Epithelial cell of esophagus (primary cell): ENCODE measurements at regions not wholly inside any gene's neighbourhood (a gene's known extent, or its start where the extent isn't known, plus 50 kb on each side); places are given as distances from the start of the nearest gene placed in this dataset.

Source experiments
- DNase-seq: peaks from one replicate; pipeline ENCODE4 v3.0.0; 2010; ENCODE audit warnings: low read depth
- H3K4me3 ChIP-seq: 2 replicates; pipeline ENCODE4 v1.5.1; 2011; ENCODE audit warnings: mild to moderate bottlenecking, low read length, control low read depth
- TF ChIP-seq, protein P1 (sequence below): IDR thresholded peaks from 2 replicates; pipeline ENCODE4 v1.5.1; 2011; ENCODE audit warnings: low read depth, mild to moderate bottlenecking, low read length, control low read depth, inconsistent platforms; ENCODE audit not compliant: insufficient read depth; ENCODE audit errors: missing control alignments

DNA sequence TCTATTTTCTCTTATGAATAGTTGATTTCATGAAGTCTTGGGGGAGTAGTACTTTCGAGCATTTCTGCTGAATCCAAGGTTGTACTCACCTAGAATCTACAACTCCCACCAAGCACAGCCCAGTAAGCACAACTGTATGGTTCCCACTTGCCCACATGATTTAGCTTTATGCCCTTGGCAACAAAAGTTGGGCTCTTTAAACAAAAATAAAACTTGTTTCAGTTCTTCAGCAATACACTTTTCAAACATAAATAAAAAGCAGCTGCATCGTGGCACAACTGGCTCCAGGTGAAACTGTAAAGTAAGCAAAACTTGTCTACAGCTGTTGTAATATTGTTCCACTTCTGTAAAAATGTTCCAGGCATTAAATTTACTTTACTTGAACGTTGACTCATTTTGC, 99.8 kb upstream of the FSIP2 start:
- H3K4me3 ChIP-seq = no peak overlapping the region
- TF ChIP-seq, protein P1, sequence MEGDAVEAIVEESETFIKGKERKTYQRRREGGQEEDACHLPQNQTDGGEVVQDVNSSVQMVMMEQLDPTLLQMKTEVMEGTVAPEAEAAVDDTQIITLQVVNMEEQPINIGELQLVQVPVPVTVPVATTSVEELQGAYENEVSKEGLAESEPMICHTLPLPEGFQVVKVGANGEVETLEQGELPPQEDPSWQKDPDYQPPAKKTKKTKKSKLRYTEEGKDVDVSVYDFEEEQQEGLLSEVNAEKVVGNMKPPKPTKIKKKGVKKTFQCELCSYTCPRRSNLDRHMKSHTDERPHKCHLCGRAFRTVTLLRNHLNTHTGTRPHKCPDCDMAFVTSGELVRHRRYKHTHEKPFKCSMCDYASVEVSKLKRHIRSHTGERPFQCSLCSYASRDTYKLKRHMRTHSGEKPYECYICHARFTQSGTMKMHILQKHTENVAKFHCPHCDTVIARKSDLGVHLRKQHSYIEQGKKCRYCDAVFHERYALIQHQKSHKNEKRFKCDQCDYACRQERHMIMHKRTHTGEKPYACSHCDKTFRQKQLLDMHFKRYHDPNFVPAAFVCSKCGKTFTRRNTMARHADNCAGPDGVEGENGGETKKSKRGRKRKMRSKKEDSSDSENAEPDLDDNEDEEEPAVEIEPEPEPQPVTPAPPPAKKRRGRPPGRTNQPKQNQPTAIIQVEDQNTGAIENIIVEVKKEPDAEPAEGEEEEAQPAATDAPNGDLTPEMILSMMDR = no peak
- no peak for DNase-seq

DNA sequence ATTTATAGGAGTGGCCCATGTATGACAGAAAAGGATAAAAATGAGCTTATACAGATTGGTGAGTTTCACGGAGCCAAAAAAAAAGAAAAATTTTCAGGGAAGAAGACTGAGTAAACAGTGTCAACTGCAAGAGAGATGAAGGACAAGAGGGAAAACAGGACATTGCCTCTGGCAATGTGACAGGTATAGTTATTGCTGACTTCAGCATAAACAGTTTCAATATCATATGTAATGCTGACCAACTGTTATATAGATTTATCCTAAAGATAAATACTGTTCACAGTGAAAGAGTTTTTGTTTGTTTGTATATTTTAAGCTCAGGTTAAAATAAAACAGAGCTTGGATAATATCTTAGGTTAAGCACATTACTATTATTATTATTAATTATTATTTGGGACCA, 98.0 kb upstream of the FSIP2 start:
- no peak for DNase-seq
- TF ChIP-seq, protein P1 = no peak
- no peak overlapping the region for H3K4me3 ChIP-seq

DNA sequence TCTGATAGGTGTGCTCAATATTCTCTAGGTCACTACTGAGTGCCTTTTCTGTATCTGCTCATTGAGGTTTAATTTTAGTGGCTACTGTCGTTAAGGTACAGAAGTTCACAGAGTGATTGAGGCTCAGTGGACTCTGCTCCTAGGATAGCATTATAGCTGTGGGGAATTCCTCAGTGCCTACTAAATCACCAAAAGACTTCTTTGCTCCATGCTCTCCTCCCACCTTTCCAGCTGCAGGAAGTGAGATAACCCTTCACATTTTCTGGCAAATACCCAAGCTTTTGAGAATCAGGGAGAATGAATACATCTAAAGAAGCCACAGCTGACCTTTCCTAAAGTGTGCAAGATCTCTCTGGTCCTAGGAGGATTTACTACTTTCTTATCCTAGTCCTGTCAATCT, 95.2 kb upstream of the FSIP2 start:
- TF ChIP-seq, protein P1 = no peak
- DNase-seq = peak; percentile 1
- no peak overlapping the region for H3K4me3 ChIP-seq

DNA sequence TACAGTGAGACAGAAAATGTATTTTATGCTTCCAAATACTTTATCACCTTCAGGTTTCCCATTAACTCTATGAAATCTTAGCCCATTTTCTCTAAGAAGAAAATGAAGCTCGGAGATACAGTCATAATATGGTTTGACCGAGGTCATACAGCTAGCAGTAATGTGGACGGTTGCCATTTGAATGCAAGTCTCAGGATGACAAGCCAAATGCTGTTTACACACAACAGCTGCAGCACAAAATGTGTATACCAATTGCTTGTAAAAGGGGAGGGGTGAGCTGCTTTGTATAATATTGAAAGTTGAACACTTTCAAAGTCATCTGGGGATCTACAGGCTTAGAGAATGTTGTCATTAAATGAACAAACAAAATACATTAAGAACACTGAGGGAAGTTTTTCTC, 93.8 kb upstream of the FSIP2 start:
- DNase-seq = no peak
- TF ChIP-seq, protein P1 = no peak
- no peak overlapping the region for H3K4me3 ChIP-seq

DNA sequence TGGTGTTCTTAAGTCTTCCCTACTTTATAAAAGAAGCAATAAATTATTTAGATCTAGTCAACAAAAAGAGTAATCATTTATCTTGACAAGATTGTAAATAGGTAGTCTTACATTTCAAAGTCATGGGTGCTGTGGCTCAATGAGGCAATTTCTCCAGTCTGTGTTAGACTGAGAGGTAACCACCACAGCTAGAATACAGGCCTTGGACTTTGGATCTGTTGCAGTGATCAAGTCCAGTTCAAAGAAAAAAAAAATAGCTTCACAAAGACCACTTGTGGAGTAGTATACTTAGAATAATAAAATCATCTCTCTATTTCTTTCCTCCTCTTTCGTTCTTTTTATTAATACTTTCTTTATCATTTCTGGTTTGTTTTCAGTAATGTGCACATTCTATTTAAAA, 93.1 kb upstream of the FSIP2 start:
- H3K4me3 ChIP-seq = no peak overlapping the region
- TF ChIP-seq, protein P1 = no peak
- no peak for DNase-seq

DNA sequence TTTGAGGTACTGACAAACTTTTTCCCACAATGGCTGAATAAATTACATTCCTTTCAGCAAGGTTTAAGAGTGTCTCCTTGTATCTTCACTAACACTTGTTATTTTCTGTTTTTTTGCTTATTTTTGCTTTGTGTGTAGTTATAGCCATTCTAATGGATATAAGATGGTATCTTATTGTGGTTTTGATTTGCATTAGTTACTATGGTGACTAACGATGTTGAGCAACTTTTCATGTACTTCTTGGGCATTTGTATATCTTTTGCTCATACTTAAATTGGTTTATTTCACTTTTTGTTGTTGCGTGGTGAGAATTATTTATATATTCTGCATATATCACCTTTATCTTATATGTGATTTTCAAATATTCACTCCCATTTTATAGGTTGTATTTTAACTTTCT, 79.9 kb upstream of the FSIP2 start:
- H3K4me3 ChIP-seq = no peak overlapping the region
- TF ChIP-seq, protein P1 = no peak
- DNase-seq = no peak

DNA sequence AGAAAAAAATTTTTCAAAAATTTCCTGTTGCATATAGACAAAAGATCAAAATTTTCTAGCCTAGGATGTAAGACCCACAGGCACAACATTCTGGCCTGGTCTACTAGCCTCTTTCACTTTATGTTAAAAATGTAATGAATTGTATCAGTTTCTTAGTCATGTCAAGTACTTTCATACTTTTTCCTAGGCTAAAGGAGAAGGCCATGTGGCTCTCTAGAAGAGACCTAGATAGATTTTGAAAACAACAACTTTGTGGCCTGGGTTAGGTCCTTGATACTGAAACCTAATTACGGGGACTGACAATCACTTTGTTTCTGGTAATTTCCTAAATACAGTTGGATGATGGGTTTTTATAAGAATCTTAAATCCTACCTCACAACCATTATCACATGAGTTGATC, 74.8 kb upstream of the FSIP2 start:
- TF ChIP-seq, protein P1 = no peak
- DNase-seq = no peak

More for the DNA sequence above, 74.8 kb upstream of the FSIP2 start:
- no peak overlapping the region for H3K4me3 ChIP-seq
